Kidney epithelial cell (primary cell): ENCODE measurements at regions not wholly inside any gene's neighbourhood (a gene's known extent, or its start where the extent isn't known, plus 50 kb on each side); places are given as distances from the start of the nearest gene placed in this dataset.

Source experiments
- DNase-seq: peaks from one replicate; pipeline ENCODE4 v3.0.0-alpha.2; 2010; ENCODE audit warnings: low read depth
- H3K27me3 ChIP-seq: 2 replicates; pipeline ENCODE4 v1.6.0; 2011; ENCODE audit warnings: low read length; ENCODE audit not compliant: control insufficient read depth, insufficient read depth
- H3K36me3 ChIP-seq: 2 replicates; pipeline ENCODE4 v1.5.1; 2011; ENCODE audit warnings: low read length; ENCODE audit not compliant: control insufficient read depth, insufficient read depth
- H3K4me3 ChIP-seq: 2 replicates; pipeline ENCODE4 v1.5.1; 2011; ENCODE audit warnings: low read depth, mild to moderate bottlenecking, control low read depth, low read length
- CTCF ChIP-seq: IDR thresholded peaks from 2 replicates; pipeline ENCODE4 v1.5.1; 2011; ENCODE audit warnings: mild to moderate bottlenecking, moderate library complexity, low read length, control low read depth, inconsistent platforms; ENCODE audit not compliant: insufficient read depth, poor library complexity, severe bottlenecking

- H3K27me3 ChIP-seq = no peaks in the 10 kb centered on the region
- no peak for DNase-seq
- TF ChIP-seq CTCF = no peak
- H3K4me3 ChIP-seq = no peak overlapping the region
- no peaks in the 10 kb centered on the region for H3K36me3 ChIP-seq
Measured at GRCh38 chr16:16830973-16831372, 452.0 kb downstream of the NPIPA7 start.

GRCh38 chr16:16833165-16833564 lies 454.2 kb downstream of the NPIPA7 start:
- Histone ChIP-seq H3K27me3 (no peaks in the 10 kb centered on the region), H3K4me3 (no peak overlapping the region), H3K36me3 (no peaks in the 10 kb centered on the region)
- DNase-seq = no peak
- no peak for TF ChIP-seq CTCF

- DNase-seq = no peak
- TF ChIP-seq CTCF = no peak
- no peaks in the 10 kb centered on the region for H3K27me3 ChIP-seq
Measured at GRCh38 chr16:16850274-16850673, 471.3 kb downstream of the NPIPA7 start.

GRCh38 chr16:16857012-16857411 lies 478.1 kb downstream of the NPIPA7 start:
- DNase-seq = no peak
- Histone ChIP-seq H3K27me3 (no peaks in the 10 kb centered on the region), H3K36me3 (no peaks in the 10 kb centered on the region), H3K4me3 (no peak overlapping the region)
- no peak for TF ChIP-seq CTCF

More at GRCh38 chr16:16850274-16850673, 471.3 kb downstream of the NPIPA7 start:
- no peak overlapping the region for H3K4me3 ChIP-seq
- no peaks in the 10 kb centered on the region for H3K36me3 ChIP-seq

GRCh38 chr16:16857603-16858283 lies 478.8 kb downstream of the NPIPA7 start:
- no peak for TF ChIP-seq CTCF
- DNase-seq = no peak

GRCh38 chr16:16861546-16861945 lies 482.6 kb downstream of the NPIPA7 start:
- no peak for DNase-seq
- TF ChIP-seq CTCF = peak; percentile 49
- Histone ChIP-seq H3K36me3 (no peaks in the 10 kb centered on the region), H3K27me3 (no peaks in the 10 kb centered on the region), H3K4me3 (no peak overlapping the region)

More at GRCh38 chr16:16857603-16858283, 478.8 kb downstream of the NPIPA7 start:
- Histone ChIP-seq H3K4me3 (no peak overlapping the region), H3K27me3 (no peaks in the 10 kb centered on the region), H3K36me3 (no peaks in the 10 kb centered on the region)
